ENCODE measurements at regions not wholly inside any gene's neighbourhood (a gene's known extent, or its start where the extent isn't known, plus 50 kb on each side); places are given as distances from the start of the nearest gene placed in this dataset.
"Not testable (repeated sequence)": the region's sequence is repeated elsewhere in the genome, so short reads cannot be mapped to it uniquely, and the experiment has no call there.

DNA sequence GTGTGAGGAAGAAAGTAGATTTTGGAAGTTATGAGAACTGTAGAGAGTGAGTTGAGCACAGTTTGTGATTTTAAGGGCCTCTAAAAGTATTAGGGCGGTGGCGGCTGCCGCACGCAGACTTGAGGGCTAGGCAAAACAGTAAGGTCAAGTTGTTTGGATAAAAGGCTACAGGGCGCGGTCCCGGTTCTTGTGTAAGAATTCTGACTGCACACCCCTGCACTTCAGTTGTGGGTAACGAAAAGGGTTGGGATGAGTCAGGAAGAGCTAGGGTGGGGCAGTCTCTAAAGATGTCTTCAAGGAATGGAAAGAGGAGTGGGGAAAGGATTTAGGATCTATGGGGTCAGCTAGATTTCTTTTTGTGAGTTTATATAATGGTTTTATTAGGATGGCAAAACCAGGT, 218.1 kb upstream of the ACO1 start:
- TF ChIP-seq, protein P1, sequence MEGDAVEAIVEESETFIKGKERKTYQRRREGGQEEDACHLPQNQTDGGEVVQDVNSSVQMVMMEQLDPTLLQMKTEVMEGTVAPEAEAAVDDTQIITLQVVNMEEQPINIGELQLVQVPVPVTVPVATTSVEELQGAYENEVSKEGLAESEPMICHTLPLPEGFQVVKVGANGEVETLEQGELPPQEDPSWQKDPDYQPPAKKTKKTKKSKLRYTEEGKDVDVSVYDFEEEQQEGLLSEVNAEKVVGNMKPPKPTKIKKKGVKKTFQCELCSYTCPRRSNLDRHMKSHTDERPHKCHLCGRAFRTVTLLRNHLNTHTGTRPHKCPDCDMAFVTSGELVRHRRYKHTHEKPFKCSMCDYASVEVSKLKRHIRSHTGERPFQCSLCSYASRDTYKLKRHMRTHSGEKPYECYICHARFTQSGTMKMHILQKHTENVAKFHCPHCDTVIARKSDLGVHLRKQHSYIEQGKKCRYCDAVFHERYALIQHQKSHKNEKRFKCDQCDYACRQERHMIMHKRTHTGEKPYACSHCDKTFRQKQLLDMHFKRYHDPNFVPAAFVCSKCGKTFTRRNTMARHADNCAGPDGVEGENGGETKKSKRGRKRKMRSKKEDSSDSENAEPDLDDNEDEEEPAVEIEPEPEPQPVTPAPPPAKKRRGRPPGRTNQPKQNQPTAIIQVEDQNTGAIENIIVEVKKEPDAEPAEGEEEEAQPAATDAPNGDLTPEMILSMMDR (IDR thresholded peaks at IDR 0.05): not testable (repeated sequence)
- TF ChIP-seq POLR2A (IDR thresholded peaks at IDR 0.05): not testable (repeated sequence)

All from thyroid gland (tissue), 4 donors.